ENCODE measurements at regions not wholly inside any gene's neighbourhood (a gene's known extent, or its start where the extent isn't known, plus 50 kb on each side); places are given as distances from the start of the nearest gene placed in this dataset.

GRCh38 chr3:68479779-68480178 is 452.6 kb downstream of the TAFA4 start:
- TF ChIP-seq POLR2AphosphoS5 (IDR thresholded peaks at IDR 0.05), result no peak
- no peak for TF ChIP-seq POLR2A (IDR thresholded peaks at IDR 0.05)
- no peak for TF ChIP-seq CTCF (IDR thresholded peaks at IDR 0.05 in 8 of 11, conservative IDR thresholded peaks at IDR 0.05 in 3 of 11)
